WERI-Rb-1 (cell line): ENCODE measurements at regions not wholly inside any gene's neighbourhood (a gene's known extent, or its start where the extent isn't known, plus 50 kb on each side); places are given as distances from the start of the nearest gene placed in this dataset.

Source experiments
- DNase-seq: peaks from one replicate; pipeline ENCODE4 v3.0.0-alpha.2; 2020
- H3K27ac ChIP-seq: fragments of 250-450 bp; sonication (Bioruptor Pico); 2 replicates; pipeline ENCODE4 v1.5.1; 2020; ENCODE audit warnings: mild to moderate bottlenecking, moderate library complexity
- H3K27me3 ChIP-seq: fragments of 250-450 bp; sonication (Bioruptor Pico); 2 replicates; pipeline ENCODE4 v1.5.1; 2021; ENCODE audit warnings: mild to moderate bottlenecking, low read depth, moderate library complexity; ENCODE audit not compliant: insufficient read depth, severe bottlenecking
- H3K36me3 ChIP-seq: fragments of 250-450 bp; sonication (Bioruptor Pico); 2 replicates; pipeline ENCODE4 v1.5.1; 2020; ENCODE audit warnings: mild to moderate bottlenecking, moderate library complexity
- H3K4me3 ChIP-seq: 2 replicates; pipeline ENCODE4 v1.5.1; 2011; ENCODE audit warnings: low read depth, mild to moderate bottlenecking, control low read depth, low read length
- H3K9me3 ChIP-seq: fragments of 250-450 bp; sonication (Bioruptor Pico); 2 replicates; pipeline ENCODE4 v1.5.1; 2021; ENCODE audit warnings: mild to moderate bottlenecking, moderate library complexity; ENCODE audit not compliant: severe bottlenecking
- CTCF ChIP-seq: IDR thresholded peaks from 2 replicates; pipeline ENCODE4 v1.5.1; 2011; ENCODE audit warnings: low read depth, mild to moderate bottlenecking, control low read depth, inconsistent platforms, low read length

GRCh38 chr10:44771233-44771995 is 139.7 kb upstream of the TMEM72 start:
- Histone ChIP-seq H3K9me3 (no peaks in the 10 kb centered on the region), H3K4me3 (no peak overlapping the region), H3K36me3 (no peaks in the 10 kb centered on the region), H3K27ac (no peak overlapping the region), H3K27me3 (peaks cover 84% of the 10 kb centered on the region)
- DNase-seq: no peak
- TF ChIP-seq CTCF: no peak

GRCh38 chr10:44773565-44773964 is 137.6 kb upstream of the TMEM72 start:
- peaks cover 90% of the 10 kb centered on the region for H3K27me3 ChIP-seq
- H3K27ac ChIP-seq: no peak overlapping the region
- H3K9me3 ChIP-seq: no peaks in the 10 kb centered on the region
- H3K4me3 ChIP-seq: no peak overlapping the region
- no peaks in the 10 kb centered on the region for H3K36me3 ChIP-seq
- no peak for TF ChIP-seq CTCF
- no peak for DNase-seq

DNA sequence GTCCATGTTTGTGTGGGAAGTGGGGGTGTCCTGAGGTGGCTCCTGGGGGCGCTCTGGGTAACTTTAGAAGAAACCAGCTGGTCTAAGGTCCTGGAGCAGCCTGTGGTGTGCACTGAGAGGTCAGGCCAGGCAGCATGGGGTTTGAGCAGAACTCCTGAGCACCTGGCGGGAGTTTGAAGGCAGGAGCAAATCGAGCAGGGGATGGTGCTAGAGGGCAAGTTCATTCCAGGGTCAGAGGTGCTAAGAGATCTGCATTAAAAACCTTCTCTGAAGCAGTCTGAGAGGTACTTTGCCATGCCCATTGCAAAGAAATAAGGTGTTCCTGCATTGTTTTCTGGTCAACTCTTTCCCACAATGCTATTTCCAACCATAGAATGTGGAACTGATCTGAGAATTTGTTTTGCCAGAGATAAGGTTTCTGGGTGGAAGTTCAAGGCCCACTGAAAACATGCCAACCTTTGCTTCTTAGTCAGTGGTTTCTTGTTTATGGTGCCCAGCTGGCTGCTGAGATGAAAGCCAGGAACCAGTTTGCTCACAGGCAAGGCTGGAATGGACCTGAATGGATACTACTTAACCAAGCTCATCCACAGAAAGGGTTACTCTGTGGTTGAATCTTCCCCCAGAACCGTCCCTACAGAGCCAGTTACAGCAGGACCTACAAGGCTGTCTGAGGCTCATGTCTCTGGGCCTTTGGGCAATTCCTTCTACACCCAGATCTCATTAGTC is 136.3 kb upstream of the TMEM72 start:
- H3K9me3 ChIP-seq: no peaks in the 10 kb centered on the region
- H3K27me3 ChIP-seq: peaks cover 93% of the 10 kb centered on the region
- H3K36me3 ChIP-seq: no peaks in the 10 kb centered on the region
- no peak overlapping the region for H3K4me3 ChIP-seq
- no peak overlapping the region for H3K27ac ChIP-seq
- no peak for DNase-seq
- TF ChIP-seq CTCF: no peak

DNA sequence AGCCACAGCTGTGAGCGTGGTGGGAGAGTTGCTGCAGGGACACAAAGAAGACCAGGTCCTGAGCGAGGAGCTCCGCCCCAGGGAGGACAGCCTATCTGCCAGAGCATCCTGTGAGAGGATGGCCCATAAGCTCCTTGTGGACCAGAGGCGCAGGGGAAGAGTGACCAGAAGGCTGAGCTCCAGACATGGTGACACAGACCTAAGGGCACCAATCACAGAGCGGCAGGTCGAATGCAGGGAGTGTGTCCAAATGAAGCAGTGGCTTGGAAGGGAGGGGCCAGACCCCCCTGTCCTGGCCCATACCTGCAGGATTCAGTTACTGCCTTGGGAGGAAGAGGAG is 135.8 kb upstream of the TMEM72 start:
- Histone ChIP-seq H3K27me3 (peaks cover 88% of the 10 kb centered on the region), H3K36me3 (no peaks in the 10 kb centered on the region), H3K4me3 (no peak overlapping the region), H3K27ac (no peak overlapping the region), H3K9me3 (no peaks in the 10 kb centered on the region)
- no peak for DNase-seq
- no peak for TF ChIP-seq CTCF

- H3K27me3 ChIP-seq: peaks cover 80% of the 10 kb centered on the region
- H3K27ac ChIP-seq: no peak overlapping the region
- DNase-seq: no peak
- no peaks in the 10 kb centered on the region for H3K36me3 ChIP-seq
- no peak for TF ChIP-seq CTCF
- no peaks in the 10 kb centered on the region for H3K9me3 ChIP-seq
- H3K4me3 ChIP-seq: no peak overlapping the region
These were observed 135.0 kb upstream of the TMEM72 start for GRCh38 chr10:44776181-44776580.

GRCh38 chr10:44779511-44779910 is 131.6 kb upstream of the TMEM72 start:
- Histone ChIP-seq H3K9me3 (no peaks in the 10 kb centered on the region), H3K27ac (no peak overlapping the region), H3K36me3 (no peaks in the 10 kb centered on the region), H3K4me3 (no peak overlapping the region), H3K27me3 (peaks cover 56% of the 10 kb centered on the region)
- DNase-seq: no peak
- TF ChIP-seq CTCF: no peak
